T47D (cell line): ENCODE measurements at regions not wholly inside any gene's neighbourhood (a gene's known extent, or its start where the extent isn't known, plus 50 kb on each side); places are given as distances from the start of the nearest gene placed in this dataset.
A peak's percentile ranks its signal among the peaks of the same experiment; 100 is the strongest.
"Not testable (repeated sequence)": the region's sequence is repeated elsewhere in the genome, so short reads cannot be mapped to it uniquely, and the experiment has no call there.

Experiments
- DNase-seq, 2 experiments: peaks; one replicate each; pipeline versions ENCODE4 v3.0.0 to v3.0.0-alpha.2; 2011 to 2012; ENCODE audit warnings: low read depth in 1 of 2, low spot score in 1 of 2
- JUND ChIP-seq: IDR thresholded peaks from 2 replicates; pipeline ENCODE4 v1.6.1; 2012; ENCODE audit warnings: low read depth
- in situ Hi-C: cut with HindIII; loops from 2 replicates; pipeline ENCODE4 v1.10.0; 2016; ENCODE audit warnings: low sequenced_read_pairs, low pct_unique_long_range_greater_than_20kb

GRCh38 chr22:16730894-16731293 lies 94.3 kb downstream of the XKR3 start:
- in situ Hi-C loops, DNase-seq: not testable (repeated sequence)

- in situ Hi-C loops, DNase-seq: not testable (repeated sequence)
Measured at GRCh38 chr22:16727491-16727890, 97.7 kb downstream of the XKR3 start.

GRCh38 chr22:16723241-16723640 lies 102.0 kb downstream of the XKR3 start:
- in situ Hi-C loops, DNase-seq: not testable (repeated sequence)

GRCh38 chr22:16722564-16722963 lies 102.6 kb downstream of the XKR3 start:
- in situ Hi-C loops, DNase-seq: not testable (repeated sequence)

- DNase-seq: no peak
- TF ChIP-seq JUND: no peak
- in situ Hi-C loops: no loop called here
Measured at GRCh38 chr22:16721961-16722360, 103.2 kb downstream of the XKR3 start.

GRCh38 chr22:16717699-16718558 lies 107.3 kb downstream of the XKR3 start:
- no peak for TF ChIP-seq JUND
- in situ Hi-C loops: no loop called here
- DNase-seq: peak; percentile 16 to 88

GRCh38 chr22:16714568-16714967 lies 110.6 kb downstream of the XKR3 start:
- DNase-seq, in situ Hi-C loops: not testable (repeated sequence)

- in situ Hi-C loops: not testable (repeated sequence)
- peak in 1 of 2 experiments; percentile 70 for DNase-seq
Measured at GRCh38 chr22:16702318-16702870, 109.8 kb upstream of the CCT8L2 start.

GRCh38 chr22:16700390-16700789 lies 107.8 kb upstream of the CCT8L2 start:
- DNase-seq, in situ Hi-C loops: not testable (repeated sequence)

GRCh38 chr22:16699326-16699725 lies 106.7 kb upstream of the CCT8L2 start:
- no peak for TF ChIP-seq JUND
- in situ Hi-C loops: no loop called here
- peak in 1 of 2 experiments; percentile 56 for DNase-seq

- in situ Hi-C loops, DNase-seq: not testable (repeated sequence)
Measured at GRCh38 chr22:16697492-16698044, 105.0 kb upstream of the CCT8L2 start.

- DNase-seq, in situ Hi-C loops: not testable (repeated sequence)
Measured at GRCh38 chr22:16696900-16697299, 104.3 kb upstream of the CCT8L2 start.

GRCh38 chr22:16695261-16695660 lies 102.7 kb upstream of the CCT8L2 start:
- in situ Hi-C loops: no loop called here
- no peak for DNase-seq
- no peak for TF ChIP-seq JUND

GRCh38 chr22:16693747-16694146 lies 101.1 kb upstream of the CCT8L2 start:
- DNase-seq, in situ Hi-C loops: not testable (repeated sequence)

GRCh38 chr22:16689358-16689757 lies 96.7 kb upstream of the CCT8L2 start:
- DNase-seq, in situ Hi-C loops: not testable (repeated sequence)

GRCh38 chr22:16681290-16681689 lies 88.7 kb upstream of the CCT8L2 start:
- DNase-seq, in situ Hi-C loops: not testable (repeated sequence)

GRCh38 chr22:16680209-16680899 lies 87.7 kb upstream of the CCT8L2 start:
- DNase-seq, in situ Hi-C loops: not testable (repeated sequence)
